HuH-7.5 (cell line): ENCODE measurements at regions not wholly inside any gene's neighbourhood (a gene's known extent, or its start where the extent isn't known, plus 50 kb on each side); places are given as distances from the start of the nearest gene placed in this dataset.
"Not testable (repeated sequence)": the region's sequence is repeated elsewhere in the genome, so short reads cannot be mapped to it uniquely, and the experiment has no call there.

ENCODE experiments used
- DNase-seq: peaks from one replicate; pipeline ENCODE4 v3.0.0; 2011; ENCODE audit warnings: low spot score

- peak; percentile 2 for DNase-seq
Observed at GRCh38 chr5:83889971-83890745, 169.5 kb upstream of the HAPLN1 start.

- DNase-seq = no peak
Observed at GRCh38 chr5:83877911-83878706, 157.5 kb upstream of the HAPLN1 start.

- no peak for DNase-seq
Observed at GRCh38 chr5:83871533-83872395, 151.1 kb upstream of the HAPLN1 start.

GRCh38 chr5:83866181-83866580, 145.5 kb upstream of the HAPLN1 start:
- DNase-seq = no peak

GRCh38 chr5:83865579-83865978, 144.9 kb upstream of the HAPLN1 start:
- no peak for DNase-seq

GRCh38 chr5:83864652-83865051, 144.0 kb upstream of the HAPLN1 start:
- DNase-seq = no peak

GRCh38 chr5:83857341-83857740, 136.7 kb upstream of the HAPLN1 start:
- no peak for DNase-seq

GRCh38 chr5:83856881-83857280, 136.2 kb upstream of the HAPLN1 start:
- DNase-seq = no peak

- DNase-seq = not testable (repeated sequence)
Observed at GRCh38 chr5:83850412-83850811, 129.8 kb upstream of the HAPLN1 start.

- DNase-seq = no peak
Observed at GRCh38 chr5:83848941-83849340, 128.3 kb upstream of the HAPLN1 start.

- DNase-seq = no peak
Observed at GRCh38 chr5:83846624-83847350, 126.1 kb upstream of the HAPLN1 start.

- DNase-seq = peak; percentile 23
Observed at GRCh38 chr5:83844449-83845068, 123.9 kb upstream of the HAPLN1 start.

- no peak for DNase-seq
Observed at GRCh38 chr5:83839788-83840187, 119.1 kb upstream of the HAPLN1 start.

- DNase-seq = no peak
Observed at GRCh38 chr5:83839256-83839655, 118.6 kb upstream of the HAPLN1 start.

GRCh38 chr5:83837265-83837907, 116.7 kb upstream of the HAPLN1 start:
- DNase-seq = no peak

GRCh38 chr5:83834306-83834705, 113.7 kb upstream of the HAPLN1 start:
- no peak for DNase-seq

GRCh38 chr5:83831834-83832233, 111.2 kb upstream of the HAPLN1 start:
- DNase-seq = no peak

GRCh38 chr5:83827111-83827557, 106.5 kb upstream of the HAPLN1 start:
- DNase-seq = no peak

- no peak for DNase-seq
Observed at GRCh38 chr5:83817591-83817990, 96.9 kb upstream of the HAPLN1 start.

GRCh38 chr5:83815661-83816060, 95.0 kb upstream of the HAPLN1 start:
- DNase-seq = no peak

GRCh38 chr5:83810511-83810910, 89.9 kb upstream of the HAPLN1 start:
- DNase-seq = no peak
